ENCODE measurements at regions not wholly inside any gene's neighbourhood (a gene's known extent, or its start where the extent isn't known, plus 50 kb on each side); places are given as distances from the start of the nearest gene placed in this dataset.

DNA sequence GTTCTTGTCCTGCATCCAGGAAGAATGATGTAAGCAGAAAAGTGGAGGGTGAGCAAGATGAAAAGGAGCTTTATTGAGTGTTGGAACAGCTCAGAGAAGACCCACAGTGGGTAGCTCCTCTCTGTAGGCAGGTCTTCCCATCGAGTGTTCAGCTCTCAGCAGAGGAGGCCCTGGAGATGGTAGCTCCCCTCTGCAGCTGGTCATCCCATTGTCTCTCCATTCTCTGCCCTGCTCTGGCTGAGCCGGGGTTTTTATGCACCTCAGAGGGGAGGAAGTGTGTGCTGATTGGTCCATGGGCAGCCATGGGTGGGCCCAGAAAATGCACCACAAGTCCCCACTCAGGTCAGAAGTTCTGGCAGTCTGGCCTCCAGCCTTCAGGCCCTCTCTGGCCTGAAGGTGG, 713.7 kb downstream of the MATN1 start:
- DNase-seq (ENCODE audit: low read depth) = no peak
- TF ChIP-seq, protein P1, sequence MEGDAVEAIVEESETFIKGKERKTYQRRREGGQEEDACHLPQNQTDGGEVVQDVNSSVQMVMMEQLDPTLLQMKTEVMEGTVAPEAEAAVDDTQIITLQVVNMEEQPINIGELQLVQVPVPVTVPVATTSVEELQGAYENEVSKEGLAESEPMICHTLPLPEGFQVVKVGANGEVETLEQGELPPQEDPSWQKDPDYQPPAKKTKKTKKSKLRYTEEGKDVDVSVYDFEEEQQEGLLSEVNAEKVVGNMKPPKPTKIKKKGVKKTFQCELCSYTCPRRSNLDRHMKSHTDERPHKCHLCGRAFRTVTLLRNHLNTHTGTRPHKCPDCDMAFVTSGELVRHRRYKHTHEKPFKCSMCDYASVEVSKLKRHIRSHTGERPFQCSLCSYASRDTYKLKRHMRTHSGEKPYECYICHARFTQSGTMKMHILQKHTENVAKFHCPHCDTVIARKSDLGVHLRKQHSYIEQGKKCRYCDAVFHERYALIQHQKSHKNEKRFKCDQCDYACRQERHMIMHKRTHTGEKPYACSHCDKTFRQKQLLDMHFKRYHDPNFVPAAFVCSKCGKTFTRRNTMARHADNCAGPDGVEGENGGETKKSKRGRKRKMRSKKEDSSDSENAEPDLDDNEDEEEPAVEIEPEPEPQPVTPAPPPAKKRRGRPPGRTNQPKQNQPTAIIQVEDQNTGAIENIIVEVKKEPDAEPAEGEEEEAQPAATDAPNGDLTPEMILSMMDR (IDR thresholded peaks at IDR 0.05; ENCODE audit: low read depth, low read length, missing control alignments) = no peak

DNA sequence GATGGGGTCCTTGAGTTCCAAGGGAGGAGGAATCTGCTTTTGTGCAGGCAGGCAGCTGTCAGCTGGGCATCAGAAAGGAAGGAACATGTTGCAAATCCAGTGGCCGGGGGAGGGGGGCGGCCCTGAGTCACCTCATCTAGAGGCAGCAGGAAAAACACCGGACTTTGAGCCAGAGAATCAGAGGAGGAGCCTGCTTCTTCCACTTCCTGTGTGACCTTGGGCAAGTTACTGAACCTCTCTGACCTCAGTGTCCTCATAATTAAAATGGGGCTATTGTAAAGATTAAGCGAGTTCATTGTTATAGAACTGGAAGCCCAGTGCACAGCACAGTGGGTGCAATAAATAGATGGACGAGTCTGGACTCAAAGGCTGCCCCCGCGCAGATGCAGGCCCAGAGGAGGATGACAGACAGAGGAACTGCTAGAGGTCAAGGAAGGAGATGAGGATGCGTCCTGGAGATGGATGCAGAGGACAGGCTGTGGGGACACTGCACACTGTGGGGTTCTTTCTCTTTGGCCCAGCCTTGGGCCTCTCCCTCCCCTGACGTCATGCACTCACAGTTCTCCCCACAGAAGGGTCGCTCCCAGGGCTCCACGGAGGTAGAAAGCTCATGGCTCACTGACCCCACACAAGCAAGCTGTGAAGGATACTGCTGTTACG, 714.3 kb downstream of the MATN1 start:
- DNase-seq (ENCODE audit: low read depth) = no peak
- TF ChIP-seq, protein P1 (IDR thresholded peaks at IDR 0.05; ENCODE audit: low read depth, low read length, missing control alignments) = no peak
- no peak overlapping the region for H3K4me3 ChIP-seq (ENCODE audit: low read depth, low read length)

More for the DNA sequence above, 713.7 kb downstream of the MATN1 start:
- H3K4me3 ChIP-seq (ENCODE audit: low read depth, low read length) = no peak overlapping the region

DNA sequence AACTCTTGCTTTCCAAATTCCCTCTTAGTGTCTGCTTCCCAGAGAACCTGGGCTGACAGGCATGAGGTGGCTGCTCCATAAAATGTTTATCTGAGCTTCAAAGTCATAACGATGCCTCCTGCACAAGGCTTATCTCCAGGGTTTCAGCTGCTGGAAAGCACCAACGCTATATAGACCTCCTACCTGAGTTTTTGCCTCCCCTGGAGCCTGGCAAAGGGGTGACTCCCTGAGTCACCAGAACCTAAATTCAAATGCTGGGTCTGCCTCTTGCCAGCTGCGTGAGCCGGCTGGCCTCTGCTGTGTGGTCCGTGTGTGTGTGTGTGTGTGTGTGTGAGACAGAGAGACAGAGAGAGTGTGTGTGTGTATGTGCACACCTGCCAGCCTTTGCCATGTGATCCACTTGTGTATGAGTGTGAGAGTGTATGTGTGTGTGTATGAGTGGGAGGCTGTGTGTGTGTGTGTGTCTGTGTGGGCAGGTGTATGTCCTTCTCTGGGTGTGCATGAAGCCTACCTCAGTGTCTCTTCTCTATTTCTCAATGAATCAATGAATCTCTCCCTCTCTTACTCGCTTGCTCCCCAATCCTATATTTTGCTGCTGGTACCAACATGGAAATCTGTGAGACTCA, 714.9 kb downstream of the MATN1 start:
- no peak for DNase-seq (ENCODE audit: low read depth)
- H3K4me3 ChIP-seq (ENCODE audit: low read depth, low read length) = no peak overlapping the region
- TF ChIP-seq, protein P1 (IDR thresholded peaks at IDR 0.05; ENCODE audit: low read depth, low read length, missing control alignments) = no peak

DNA sequence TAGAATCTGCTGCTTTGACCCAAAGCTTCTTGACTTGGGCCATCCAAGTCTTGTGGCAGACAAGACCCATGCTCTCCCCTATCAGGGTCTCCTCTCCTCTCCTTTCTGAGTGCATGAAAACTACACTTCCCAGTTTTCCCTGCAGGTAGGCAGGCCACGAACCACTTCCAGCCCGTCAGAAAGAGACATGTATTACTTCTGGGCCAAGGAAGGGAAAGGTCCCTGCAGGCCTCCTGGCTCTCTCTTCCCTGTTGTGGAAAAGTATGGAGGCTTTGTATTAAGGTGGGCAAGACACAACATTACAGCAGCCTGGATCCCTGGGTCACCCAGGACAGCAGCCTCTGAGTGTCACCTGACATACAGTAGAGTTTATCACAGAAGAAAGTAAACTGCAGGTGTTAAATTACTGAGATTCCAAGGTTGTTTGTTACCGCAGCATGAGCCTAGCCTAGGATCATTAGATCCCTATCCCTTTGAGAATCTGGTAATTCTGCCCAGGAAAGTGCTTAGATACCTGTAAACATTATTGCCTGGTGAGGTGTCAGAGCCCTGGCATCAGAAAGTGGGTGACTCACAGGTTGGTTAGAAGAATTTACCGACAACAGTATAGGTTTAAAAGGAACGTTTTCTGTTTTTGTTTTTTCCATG, 717.3 kb downstream of the MATN1 start:
- TF ChIP-seq, protein P1 (IDR thresholded peaks at IDR 0.05; ENCODE audit: low read depth, low read length, missing control alignments) = no peak
- no peak overlapping the region for H3K4me3 ChIP-seq (ENCODE audit: low read depth, low read length)
- no peak for DNase-seq (ENCODE audit: low read depth)

GRCh38 chr1:30001732-30002039, 721.7 kb downstream of the MATN1 start:
- H3K4me3 ChIP-seq (ENCODE audit: low read depth, low read length) = no peak overlapping the region
- TF ChIP-seq, protein P1 (IDR thresholded peaks at IDR 0.05; ENCODE audit: low read depth, low read length, missing control alignments) = no peak
- no peak for DNase-seq (ENCODE audit: low read depth)

DNA sequence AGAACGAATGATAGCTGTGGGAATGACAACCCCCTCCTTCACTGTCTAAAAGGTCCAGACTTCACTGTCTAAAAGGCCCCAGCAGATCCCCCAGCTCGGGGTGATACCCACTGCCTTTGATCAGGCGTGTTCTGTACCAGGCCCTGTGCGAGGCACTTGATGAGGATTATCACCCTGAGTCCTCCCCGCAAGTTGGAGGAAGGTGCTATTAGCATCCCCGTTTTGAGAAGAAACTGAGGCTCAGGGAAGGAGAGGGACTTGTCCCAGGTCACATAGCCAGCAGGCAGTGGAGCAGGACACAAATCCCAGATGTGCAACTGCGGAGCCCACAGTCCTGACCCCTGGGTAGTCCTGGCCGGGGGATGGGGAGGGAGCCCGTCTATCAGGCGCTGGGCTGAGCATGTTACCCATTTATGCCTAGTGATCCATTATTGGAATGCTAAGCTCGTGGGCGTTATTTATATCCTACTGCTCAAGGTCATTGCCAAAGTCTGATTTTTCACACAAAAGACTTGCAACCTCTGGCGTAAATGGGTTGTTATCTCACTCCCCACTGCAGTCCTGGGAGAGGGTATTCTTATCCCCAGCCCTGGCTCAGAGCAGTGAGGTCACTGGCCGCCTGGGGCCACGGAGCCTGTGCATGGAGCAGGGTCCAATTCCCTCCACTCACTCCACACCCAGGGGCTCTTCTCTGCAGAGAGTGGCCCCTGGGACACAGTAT, 722.2 kb downstream of the MATN1 start:
- no peak overlapping the region for H3K4me3 ChIP-seq (ENCODE audit: low read depth, low read length)
- TF ChIP-seq, protein P1 (IDR thresholded peaks at IDR 0.05; ENCODE audit: low read depth, low read length, missing control alignments) = no peak
- DNase-seq (ENCODE audit: low read depth) = no peak
